ENCODE measurements at regions not wholly inside any gene's neighbourhood (a gene's known extent, or its start where the extent isn't known, plus 50 kb on each side); places are given as distances from the start of the nearest gene placed in this dataset.

DNA sequence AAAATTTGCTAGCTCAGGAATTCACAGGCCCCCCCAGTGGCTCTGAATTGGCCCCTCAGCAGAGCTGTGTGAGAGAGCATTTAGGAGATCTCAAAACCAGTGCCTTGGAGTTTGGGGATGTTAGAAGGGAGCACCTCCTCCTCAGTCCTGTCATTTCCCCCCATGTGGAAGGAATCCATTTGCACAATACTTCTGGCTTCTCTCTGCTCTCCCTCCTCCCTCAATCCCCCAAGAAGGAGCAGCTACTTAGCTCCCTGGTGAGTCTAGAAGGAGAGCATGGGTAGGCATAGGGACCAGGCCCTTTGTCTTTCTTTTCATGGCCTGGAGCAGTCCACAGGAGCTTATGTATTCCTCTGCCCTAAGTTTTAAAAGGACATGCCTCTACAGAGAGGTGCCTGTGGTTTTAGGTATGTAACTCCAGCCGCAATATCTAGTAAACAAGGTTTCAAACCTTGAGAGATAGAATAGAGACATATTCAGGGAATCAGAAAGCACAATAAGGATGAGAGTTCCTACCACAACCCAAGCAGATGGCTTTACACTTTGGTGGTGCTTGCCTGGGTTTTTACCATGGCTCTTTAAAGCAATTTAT lies 199.4 kb downstream of the FCRL5 start:
- TF ChIP-seq, protein P1, sequence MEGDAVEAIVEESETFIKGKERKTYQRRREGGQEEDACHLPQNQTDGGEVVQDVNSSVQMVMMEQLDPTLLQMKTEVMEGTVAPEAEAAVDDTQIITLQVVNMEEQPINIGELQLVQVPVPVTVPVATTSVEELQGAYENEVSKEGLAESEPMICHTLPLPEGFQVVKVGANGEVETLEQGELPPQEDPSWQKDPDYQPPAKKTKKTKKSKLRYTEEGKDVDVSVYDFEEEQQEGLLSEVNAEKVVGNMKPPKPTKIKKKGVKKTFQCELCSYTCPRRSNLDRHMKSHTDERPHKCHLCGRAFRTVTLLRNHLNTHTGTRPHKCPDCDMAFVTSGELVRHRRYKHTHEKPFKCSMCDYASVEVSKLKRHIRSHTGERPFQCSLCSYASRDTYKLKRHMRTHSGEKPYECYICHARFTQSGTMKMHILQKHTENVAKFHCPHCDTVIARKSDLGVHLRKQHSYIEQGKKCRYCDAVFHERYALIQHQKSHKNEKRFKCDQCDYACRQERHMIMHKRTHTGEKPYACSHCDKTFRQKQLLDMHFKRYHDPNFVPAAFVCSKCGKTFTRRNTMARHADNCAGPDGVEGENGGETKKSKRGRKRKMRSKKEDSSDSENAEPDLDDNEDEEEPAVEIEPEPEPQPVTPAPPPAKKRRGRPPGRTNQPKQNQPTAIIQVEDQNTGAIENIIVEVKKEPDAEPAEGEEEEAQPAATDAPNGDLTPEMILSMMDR (conservative IDR thresholded peaks at IDR 0.05; ENCODE audit: low read depth in 2 of 2) = no peak
- TF ChIP-seq CREB1 (CRISPR knock-in tag; IDR thresholded peaks at IDR 0.05; ENCODE audit: low read depth) = no peak
